Skin of body (tissue), 1 donor: ENCODE measurements at regions not wholly inside any gene's neighbourhood (a gene's known extent, or its start where the extent isn't known, plus 50 kb on each side); places are given as distances from the start of the nearest gene placed in this dataset.
A peak's percentile ranks its signal among the peaks of the same experiment; 100 is the strongest.
"Not testable (repeated sequence)": the region's sequence is repeated elsewhere in the genome, so short reads cannot be mapped to it uniquely, and the experiment has no call there.

Experiments used
- DNase-seq: peaks from one replicate; lab custom pipeline; 2025; lab: John Stamatoyannopoulos, UW

GRCh38 chr2:184187421-184187971 lies 410.8 kb upstream of the ZNF804A start:
- no peak for DNase-seq

GRCh38 chr2:184190725-184191124 lies 407.6 kb upstream of the ZNF804A start:
- DNase-seq, result no peak

- DNase-seq, result no peak
Observed at GRCh38 chr2:184192649-184193048, 405.7 kb upstream of the ZNF804A start.

GRCh38 chr2:184197413-184197812 lies 400.9 kb upstream of the ZNF804A start:
- DNase-seq, result no peak

GRCh38 chr2:184198791-184199190 lies 399.5 kb upstream of the ZNF804A start:
- DNase-seq, result not testable (repeated sequence)

GRCh38 chr2:184199274-184199673 lies 399.1 kb upstream of the ZNF804A start:
- DNase-seq, result no peak

GRCh38 chr2:184201246-184201645 lies 397.1 kb upstream of the ZNF804A start:
- DNase-seq, result no peak

- no peak for DNase-seq
Observed at GRCh38 chr2:184203661-184204060, 394.7 kb upstream of the ZNF804A start.

GRCh38 chr2:184205048-184205596 lies 393.2 kb upstream of the ZNF804A start:
- DNase-seq, result no peak

GRCh38 chr2:184206045-184206444 lies 392.3 kb upstream of the ZNF804A start:
- DNase-seq, result no peak

GRCh38 chr2:184210329-184210728 lies 388.0 kb upstream of the ZNF804A start:
- no peak for DNase-seq

GRCh38 chr2:184215745-184216144 lies 382.6 kb upstream of the ZNF804A start:
- DNase-seq, result no peak

GRCh38 chr2:184256611-184257010 lies 341.7 kb upstream of the ZNF804A start:
- no peak for DNase-seq

GRCh38 chr2:184261331-184261730 lies 337.0 kb upstream of the ZNF804A start:
- no peak for DNase-seq

GRCh38 chr2:184261818-184262217 lies 336.5 kb upstream of the ZNF804A start:
- DNase-seq, result no peak

- DNase-seq, result no peak
Observed at GRCh38 chr2:184268900-184269477, 329.3 kb upstream of the ZNF804A start.

- peak; percentile 7 for DNase-seq
Observed at GRCh38 chr2:184270660-184271059, 327.7 kb upstream of the ZNF804A start.

- DNase-seq, result no peak
Observed at GRCh38 chr2:184272056-184272455, 326.3 kb upstream of the ZNF804A start.

GRCh38 chr2:184294831-184295230 lies 303.5 kb upstream of the ZNF804A start:
- no peak for DNase-seq

- DNase-seq, result no peak
Observed at GRCh38 chr2:184297085-184297484, 301.2 kb upstream of the ZNF804A start.

GRCh38 chr2:184302506-184302905 lies 295.8 kb upstream of the ZNF804A start:
- no peak for DNase-seq

GRCh38 chr2:184304006-184304405 lies 294.3 kb upstream of the ZNF804A start:
- DNase-seq, result no peak

- DNase-seq, result no peak
Observed at GRCh38 chr2:184305105-184305504, 293.2 kb upstream of the ZNF804A start.
